A673 (cell line): ENCODE measurements at regions not wholly inside any gene's neighbourhood (a gene's known extent, or its start where the extent isn't known, plus 50 kb on each side); places are given as distances from the start of the nearest gene placed in this dataset.

Source experiments
- BruUV-seq: library from RNA; stranded (reverse); fragments of 400-500 nt; replicated peaks from 2 replicates; lab custom pipeline; 2021; lab: Mats Ljungman, UMichigan
- CTCF ChIA-PET: fragments of 300-600 bp; sonication (Branson Sonifier 250); formaldehyde crosslinking; loops from one replicate; lab custom pipeline; 2022; ENCODE audit warnings: antibody characterized with exemption; lab: Charles Lee
- POLR2A ChIA-PET: fragments of 300-600 bp; sonication (Branson Sonifier 250); formaldehyde crosslinking; loops from one replicate; lab custom pipeline; 2022; ENCODE audit warnings: antibody characterized with exemption; ENCODE audit not compliant: low non-redundant PET; lab: Charles Lee
- DNase-seq: peaks from one replicate; pipeline ENCODE4 v3.0.0-alpha.2; 2015; ENCODE audit warnings: low spot score
- H3K27ac ChIP-seq: fragments of 200-600 bp; sonication (generic); 2 replicates; pipeline ENCODE4 v1.5.1; 2016; ENCODE audit warnings: mixed run types, low read depth, mild to moderate bottlenecking, mixed read lengths, antibody characterized with exemption, low read length; ENCODE audit not compliant: poor library complexity, severe bottlenecking
- H3K27me3 ChIP-seq: fragments of 200-600 bp; sonication (generic); replicated peaks from 2 replicates; pipeline ENCODE4 v1.6.1; 2017; ENCODE audit warnings: mixed run types, low read depth, mild to moderate bottlenecking, mixed read lengths, antibody characterized with exemption, low read length; ENCODE audit not compliant: insufficient read depth, poor library complexity
- H3K36me3 ChIP-seq: fragments of 200-600 bp; sonication (generic); 2 replicates; pipeline ENCODE4 v1.6.1; 2016; ENCODE audit warnings: mixed run types, mild to moderate bottlenecking, mixed read lengths, antibody characterized with exemption, low read length; ENCODE audit not compliant: insufficient read depth, poor library complexity, severe bottlenecking
- H3K4me1 ChIP-seq: fragments of 200-600 bp; sonication (generic); 2 replicates; pipeline ENCODE4 v1.6.1; 2017; ENCODE audit warnings: mixed run types, mild to moderate bottlenecking, mixed read lengths, antibody characterized with exemption, low read length; ENCODE audit not compliant: insufficient read depth, poor library complexity, severe bottlenecking
- H3K4me3 ChIP-seq: fragments of 200-600 bp; sonication (generic); 2 replicates; pipeline ENCODE4 v1.5.1; 2016; ENCODE audit warnings: low read depth, mixed run types, mild to moderate bottlenecking, mixed read lengths, low read length; ENCODE audit not compliant: poor library complexity, severe bottlenecking
- H3K9me3 ChIP-seq: fragments of 200-600 bp; sonication (generic); 2 replicates; pipeline ENCODE4 v1.6.1; 2016; ENCODE audit warnings: mixed run types, low read depth, mild to moderate bottlenecking, mixed read lengths, antibody characterized with exemption, low read length; ENCODE audit not compliant: poor library complexity, severe bottlenecking
- EZH2 ChIP-seq: fragments of 200-600 bp; sonication (generic); IDR thresholded peaks from 2 replicates; pipeline ENCODE4 v1.6.1; 2017; ENCODE audit warnings: borderline replicate concordance, low read depth, mild to moderate bottlenecking, mixed read lengths, antibody characterized with exemption, low read length; ENCODE audit not compliant: poor library complexity, severe bottlenecking
- intact Hi-C: fragments of 100-400 bp; cut with micrococcal nuclease; formaldehyde crosslinking; loops from one replicate; pipeline ENCODE4 v1.10.0; 2022; ENCODE audit not compliant: unreplicated experiment
- TF ChIP-seq, protein P1 (sequence below): fragments of 300-800, 200-600 bp; sonication (generic); conservative IDR thresholded peaks from 2 replicates; pipeline ENCODE4 v1.5.1; 2017; ENCODE audit warnings: low read depth, mild to moderate bottlenecking, antibody characterized with exemption, low read length, moderate library complexity, mixed read lengths

DNA sequence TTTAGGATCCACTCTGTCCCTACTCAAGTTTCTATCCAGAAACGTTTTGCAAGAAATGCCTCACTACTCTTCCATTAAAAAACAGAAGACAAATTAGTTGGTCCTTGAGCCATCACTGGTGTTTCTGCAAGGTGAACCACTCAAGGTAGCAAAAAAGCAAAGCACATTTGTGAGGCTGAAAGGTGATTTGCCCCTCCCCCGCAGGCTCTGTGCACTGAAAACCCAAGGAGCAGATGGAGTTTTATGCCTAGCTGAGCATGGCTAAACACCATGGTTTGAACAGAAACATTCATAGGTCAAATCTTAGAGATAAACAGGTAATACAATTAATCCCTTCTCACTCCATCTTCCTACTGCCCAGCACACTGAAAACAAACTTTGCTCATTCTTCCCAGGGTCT, 538.2 kb upstream of the CDH5 start:
- Histone ChIP-seq H3K27me3 (no peaks in the 10 kb centered on the region), H3K4me1 (peaks cover 17% of the 10 kb centered on the region), H3K27ac (no peak overlapping the region), H3K4me3 (no peak overlapping the region), H3K36me3 (no peaks in the 10 kb centered on the region), H3K9me3 (no peaks in the 10 kb centered on the region)
- intact Hi-C loops: no loop called here
- ChIA-PET POLR2A (no interaction called here), CTCF (no interaction called here)
- no peak for DNase-seq
- no peak for TF ChIP-seq EZH2
- TF ChIP-seq, protein P1, sequence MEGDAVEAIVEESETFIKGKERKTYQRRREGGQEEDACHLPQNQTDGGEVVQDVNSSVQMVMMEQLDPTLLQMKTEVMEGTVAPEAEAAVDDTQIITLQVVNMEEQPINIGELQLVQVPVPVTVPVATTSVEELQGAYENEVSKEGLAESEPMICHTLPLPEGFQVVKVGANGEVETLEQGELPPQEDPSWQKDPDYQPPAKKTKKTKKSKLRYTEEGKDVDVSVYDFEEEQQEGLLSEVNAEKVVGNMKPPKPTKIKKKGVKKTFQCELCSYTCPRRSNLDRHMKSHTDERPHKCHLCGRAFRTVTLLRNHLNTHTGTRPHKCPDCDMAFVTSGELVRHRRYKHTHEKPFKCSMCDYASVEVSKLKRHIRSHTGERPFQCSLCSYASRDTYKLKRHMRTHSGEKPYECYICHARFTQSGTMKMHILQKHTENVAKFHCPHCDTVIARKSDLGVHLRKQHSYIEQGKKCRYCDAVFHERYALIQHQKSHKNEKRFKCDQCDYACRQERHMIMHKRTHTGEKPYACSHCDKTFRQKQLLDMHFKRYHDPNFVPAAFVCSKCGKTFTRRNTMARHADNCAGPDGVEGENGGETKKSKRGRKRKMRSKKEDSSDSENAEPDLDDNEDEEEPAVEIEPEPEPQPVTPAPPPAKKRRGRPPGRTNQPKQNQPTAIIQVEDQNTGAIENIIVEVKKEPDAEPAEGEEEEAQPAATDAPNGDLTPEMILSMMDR: no peak
- no TSS peak for BruUV-seq

DNA sequence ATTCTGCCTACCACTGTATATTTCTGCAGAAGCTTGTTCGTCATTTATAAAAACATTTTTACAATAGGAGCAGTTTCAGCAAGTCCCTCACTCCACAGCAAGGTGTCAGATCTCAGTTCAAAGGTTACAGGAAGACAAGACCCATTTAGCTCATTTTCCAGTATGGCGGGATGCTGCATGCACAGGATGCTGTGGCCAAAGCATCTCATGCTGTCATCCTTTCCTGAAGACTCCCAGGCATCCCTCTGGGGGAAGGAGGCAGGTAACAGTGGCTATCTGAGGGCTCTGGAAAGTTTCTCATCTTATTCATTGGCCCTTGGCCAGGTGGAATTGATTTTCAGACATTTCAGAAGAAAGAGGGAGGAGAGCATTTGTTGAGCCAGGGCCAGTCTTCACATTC, 539.3 kb upstream of the CDH5 start:
- H3K9me3 ChIP-seq: no peaks in the 10 kb centered on the region
- no peaks in the 10 kb centered on the region for H3K27me3 ChIP-seq
- TF ChIP-seq, protein P1: no peak
- no peak for TF ChIP-seq EZH2
- intact Hi-C loops: no loop called here
- no peaks in the 10 kb centered on the region for H3K36me3 ChIP-seq
- ChIA-PET POLR2A (no interaction called here), CTCF (interaction anchor here (0.6 kb wide), 1 partner anchor 283 kb away, joined by 4 read pairs; no protein-coding TSS in a partner anchor)
- BruUV-seq: no TSS peak
- no peak for DNase-seq
- H3K4me3 ChIP-seq: no peak overlapping the region
- H3K27ac ChIP-seq: no peak overlapping the region
- peaks cover 13% of the 10 kb centered on the region for H3K4me1 ChIP-seq

DNA sequence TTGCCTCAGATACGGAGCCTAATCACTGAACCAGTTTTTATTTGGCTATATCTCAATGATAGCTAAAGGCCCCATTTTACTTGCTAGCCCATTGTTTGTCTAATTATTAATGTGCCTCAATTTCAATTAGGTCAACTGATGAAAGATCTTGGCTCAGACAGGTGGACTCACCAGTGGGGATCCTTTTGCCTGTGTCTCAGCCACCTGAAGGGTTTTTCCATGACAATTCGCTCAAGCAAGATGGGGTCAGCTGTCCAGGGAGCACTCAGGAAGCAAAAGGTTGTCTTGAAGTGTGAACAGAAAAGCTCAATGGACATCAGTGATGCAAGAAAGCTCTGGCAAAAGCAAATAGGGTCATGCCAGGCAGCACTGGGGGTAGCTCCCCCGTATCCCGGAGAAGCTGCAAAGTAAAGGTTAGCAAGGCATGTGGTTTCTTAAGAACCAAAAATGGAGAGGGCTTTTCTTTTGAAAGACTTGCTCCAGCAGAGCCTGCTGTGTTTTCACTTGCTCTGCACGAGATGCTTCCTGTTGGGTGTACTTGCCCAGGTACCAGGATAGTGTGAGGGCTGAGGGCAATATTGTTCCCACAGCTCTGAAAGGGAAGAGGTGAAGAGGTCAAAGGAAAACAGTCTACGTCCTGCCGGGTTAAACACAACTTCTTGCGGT, 541.2 kb upstream of the CDH5 start:
- no peaks in the 10 kb centered on the region for H3K9me3 ChIP-seq
- no peak overlapping the region for H3K27ac ChIP-seq
- no peaks in the 10 kb centered on the region for H3K36me3 ChIP-seq
- H3K4me1 ChIP-seq: peaks cover 5% of the 10 kb centered on the region
- no peak overlapping the region for H3K4me3 ChIP-seq
- no peak for DNase-seq
- no TSS peak for BruUV-seq
- intact Hi-C loops: no loop called here
- CTCF ChIA-PET: no interaction called here
- TF ChIP-seq, protein P1: no peak
- TF ChIP-seq EZH2: no peak
- no peaks in the 10 kb centered on the region for H3K27me3 ChIP-seq
- POLR2A ChIA-PET: no interaction called here
